ENCODE measurements at regions not wholly inside any gene's neighbourhood (a gene's known extent, or its start where the extent isn't known, plus 50 kb on each side); places are given as distances from the start of the nearest gene placed in this dataset.

DNA sequence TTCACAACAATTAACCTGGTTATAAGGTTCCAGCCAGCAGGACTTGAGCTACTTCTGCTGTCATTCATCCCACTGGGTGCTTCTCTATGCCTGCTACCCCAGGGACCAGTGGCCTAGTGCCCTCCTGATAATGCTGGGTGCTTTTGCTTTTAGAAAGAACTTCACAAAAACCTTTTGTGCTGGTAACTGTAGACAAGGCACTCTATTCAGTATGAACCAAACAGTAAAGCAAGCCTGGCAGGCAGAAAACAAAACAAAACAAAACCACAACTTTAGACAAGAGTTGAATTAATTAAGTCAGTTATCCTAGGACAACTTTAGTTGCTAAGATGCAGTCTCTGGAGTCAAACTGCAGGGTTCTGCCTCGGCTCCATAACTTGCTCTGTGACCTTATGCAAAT, 61.9 kb upstream of the ADGRL2 start:
- POLR2A ChIA-PET, result no interaction called here
- TF ChIP-seq, protein P1, sequence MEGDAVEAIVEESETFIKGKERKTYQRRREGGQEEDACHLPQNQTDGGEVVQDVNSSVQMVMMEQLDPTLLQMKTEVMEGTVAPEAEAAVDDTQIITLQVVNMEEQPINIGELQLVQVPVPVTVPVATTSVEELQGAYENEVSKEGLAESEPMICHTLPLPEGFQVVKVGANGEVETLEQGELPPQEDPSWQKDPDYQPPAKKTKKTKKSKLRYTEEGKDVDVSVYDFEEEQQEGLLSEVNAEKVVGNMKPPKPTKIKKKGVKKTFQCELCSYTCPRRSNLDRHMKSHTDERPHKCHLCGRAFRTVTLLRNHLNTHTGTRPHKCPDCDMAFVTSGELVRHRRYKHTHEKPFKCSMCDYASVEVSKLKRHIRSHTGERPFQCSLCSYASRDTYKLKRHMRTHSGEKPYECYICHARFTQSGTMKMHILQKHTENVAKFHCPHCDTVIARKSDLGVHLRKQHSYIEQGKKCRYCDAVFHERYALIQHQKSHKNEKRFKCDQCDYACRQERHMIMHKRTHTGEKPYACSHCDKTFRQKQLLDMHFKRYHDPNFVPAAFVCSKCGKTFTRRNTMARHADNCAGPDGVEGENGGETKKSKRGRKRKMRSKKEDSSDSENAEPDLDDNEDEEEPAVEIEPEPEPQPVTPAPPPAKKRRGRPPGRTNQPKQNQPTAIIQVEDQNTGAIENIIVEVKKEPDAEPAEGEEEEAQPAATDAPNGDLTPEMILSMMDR (IDR thresholded peaks at IDR 0.05), result no peak
- DNase-seq (no peak), ATAC-seq (ENCODE audit: poor library complexity) (no peak)
- Histone ChIP-seq H3K4me1 (ENCODE audit: insufficient read depth, low read length) (no peaks in the 10 kb centered on the region), H3K36me3 (ENCODE audit: insufficient read depth, low read length) (no peaks in the 10 kb centered on the region), H3K27ac (ENCODE audit: low read depth in 1 of 2, low read length in 2 of 2) (no peak overlapping the region), H3K9me3 (ENCODE audit: control insufficient read depth in 1 of 2, insufficient read depth in 1 of 2, low read length in 2 of 2) (peaks cover 0 to 6% of the 10 kb centered on the region in 2 experiments), H3K4me3 (ENCODE audit: low read length) (no peak overlapping the region), H3K27me3 (ENCODE audit: control insufficient read depth in 1 of 2, insufficient read depth in 2 of 2, low read length in 2 of 2) (no peaks in the 10 kb centered on the region)
- CTCF ChIA-PET, result no interaction called here
- Mint-ChIP-seq H3K36me3 (ENCODE audit: low read depth) (no peaks in the 10 kb centered on the region), H3K4me1 (ENCODE audit: low read depth) (no peaks in the 10 kb centered on the region), H3K27me3 (no peaks in the 10 kb centered on the region), H3K9me3 (no peaks in the 10 kb centered on the region), H3K27ac (no peak overlapping the region), H3K4me3 (no peak overlapping the region)
- intact Hi-C loops (cut with DNase I, micrococcal nuclease), result no loop called here

DNA sequence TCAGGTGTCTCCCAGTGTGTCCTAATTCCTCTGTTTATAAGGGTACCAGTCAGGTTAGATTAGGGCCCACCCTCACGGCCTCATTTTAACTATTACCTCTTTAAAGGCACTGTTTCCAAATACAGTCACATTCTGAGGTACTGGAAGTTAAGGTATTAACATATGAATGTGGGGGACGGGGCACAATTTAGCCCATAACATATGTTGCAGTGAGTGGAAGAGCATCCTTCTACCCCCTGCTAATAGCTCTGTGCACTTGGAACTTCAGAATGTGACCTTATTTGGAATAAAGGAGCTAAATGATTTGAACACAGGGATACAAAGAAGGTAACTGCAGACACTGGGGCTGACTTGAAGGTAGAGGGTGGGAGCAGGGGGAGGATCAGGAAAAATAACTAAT, 67.3 kb upstream of the ADGRL2 start:
- POLR2A ChIA-PET, result no interaction called here
- Histone ChIP-seq H3K4me3 (ENCODE audit: low read length) (no peak overlapping the region), H3K36me3 (ENCODE audit: insufficient read depth, low read length) (no peaks in the 10 kb centered on the region), H3K9me3 (ENCODE audit: control insufficient read depth in 1 of 2, insufficient read depth in 1 of 2, low read length in 2 of 2) (peaks cover 0 to 6% of the 10 kb centered on the region in 2 experiments), H3K27ac (ENCODE audit: low read depth in 1 of 2, low read length in 2 of 2) (no peak overlapping the region), H3K27me3 (ENCODE audit: control insufficient read depth in 1 of 2, insufficient read depth in 2 of 2, low read length in 2 of 2) (no peaks in the 10 kb centered on the region), H3K4me1 (ENCODE audit: insufficient read depth, low read length) (no peaks in the 10 kb centered on the region)
- ATAC-seq (ENCODE audit: poor library complexity), result no peak
- H3K9me3 Mint-ChIP-seq, result no peaks in the 10 kb centered on the region
- no peak overlapping the region for H3K27ac Mint-ChIP-seq
- intact Hi-C loops (cut with DNase I, micrococcal nuclease), result no loop called here
- H3K27me3 Mint-ChIP-seq, result no peaks in the 10 kb centered on the region
- CTCF ChIA-PET, result no interaction called here
- H3K4me1 Mint-ChIP-seq (ENCODE audit: low read depth), result no peaks in the 10 kb centered on the region
- H3K4me3 Mint-ChIP-seq, result no peak overlapping the region
- no peaks in the 10 kb centered on the region for H3K36me3 Mint-ChIP-seq (ENCODE audit: low read depth)
- no peak for DNase-seq
- TF ChIP-seq, protein P1 (IDR thresholded peaks at IDR 0.05), result no peak

DNA sequence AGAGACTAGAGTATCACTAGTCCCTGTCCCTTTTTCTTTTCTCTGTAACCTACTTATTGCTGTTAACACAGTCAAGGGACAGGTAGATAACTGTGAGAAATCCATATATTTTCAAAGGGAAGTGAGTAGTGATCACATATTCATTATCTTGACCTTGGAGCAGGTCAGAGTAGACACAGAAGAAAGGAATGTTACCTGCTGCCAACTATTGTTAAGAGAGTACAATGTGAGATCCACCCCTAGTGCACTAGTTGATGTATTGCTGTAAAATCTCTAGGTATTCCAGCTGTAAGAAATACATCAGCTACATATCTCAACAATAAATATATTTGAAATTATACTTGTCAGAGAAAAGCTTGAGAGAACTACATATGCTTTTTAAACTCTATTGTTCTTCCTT, 68.7 kb upstream of the ADGRL2 start:
- Mint-ChIP-seq H3K4me3 (no peak overlapping the region), H3K27ac (no peak overlapping the region), H3K36me3 (ENCODE audit: low read depth) (no peaks in the 10 kb centered on the region), H3K9me3 (no peaks in the 10 kb centered on the region), H3K27me3 (no peaks in the 10 kb centered on the region), H3K4me1 (ENCODE audit: low read depth) (no peaks in the 10 kb centered on the region)
- no peaks in the 10 kb centered on the region for H3K4me1 ChIP-seq (ENCODE audit: insufficient read depth, low read length)
- POLR2A ChIA-PET, result no interaction called here
- H3K4me3 ChIP-seq (ENCODE audit: low read length), result no peak overlapping the region
- H3K27ac ChIP-seq (ENCODE audit: low read depth in 1 of 2, low read length in 2 of 2), result no peak overlapping the region
- H3K9me3 ChIP-seq (ENCODE audit: control insufficient read depth in 1 of 2, insufficient read depth in 1 of 2, low read length in 2 of 2), result peaks cover 0 to 6% of the 10 kb centered on the region in 2 experiments
- ATAC-seq (ENCODE audit: poor library complexity), result no peak
- DNase-seq, result no peak
- H3K27me3 ChIP-seq (ENCODE audit: control insufficient read depth in 1 of 2, insufficient read depth in 2 of 2, low read length in 2 of 2), result no peaks in the 10 kb centered on the region
- no peaks in the 10 kb centered on the region for H3K36me3 ChIP-seq (ENCODE audit: insufficient read depth, low read length)
- intact Hi-C loops (cut with DNase I, micrococcal nuclease), result no loop called here
- CTCF ChIA-PET, result no interaction called here
- TF ChIP-seq, protein P1 (IDR thresholded peaks at IDR 0.05), result no peak
